GM12878 (cell line): ENCODE measurements at regions not wholly inside any gene's neighbourhood (a gene's known extent, or its start where the extent isn't known, plus 50 kb on each side); places are given as distances from the start of the nearest gene placed in this dataset.

ENCODE experiments used
- ATAC-seq: fragments of 200-7000 bp; cut with Tn5 transposase; 3 replicates; pipeline ENCODE4 v1.9.1; 2020; ENCODE audit warnings: mild to moderate bottlenecking, moderate library complexity
- BruUV-seq: library from RNA; stranded (reverse); fragments of 400-500 nt; replicated peaks from 2 replicates; lab custom pipeline; 2021; lab: Mats Ljungman, UMichigan
- CTCF ChIA-PET: fragments of 300-600 bp; sonication (Branson Sonifier 250); formaldehyde crosslinking; extraction: SDS; loops from one replicate; lab custom pipeline; 2021; ENCODE audit warnings: inconsistent platforms; lab: Yijun Ruan, JAX
- POLR2A ChIA-PET: fragments of 350-600 bp; formaldehyde crosslinking; extraction: SDS; loops from one replicate; lab custom pipeline; 2021; ENCODE audit warnings: inconsistent platforms; lab: Charles Lee
- RAD21 ChIA-PET: fragments of 300-600 bp; sonication (Branson Sonifier 250); formaldehyde crosslinking; loops from one replicate; lab custom pipeline; 2023; ENCODE audit warnings: antibody characterized with exemption; ENCODE audit not compliant: unreplicated experiment; lab: Charles Lee
- SMC1A ChIA-PET: fragments of 300-600 bp; sonication (Branson Sonifier 250); formaldehyde crosslinking; loops from one replicate; lab custom pipeline; 2023; ENCODE audit not compliant: unreplicated experiment, uncharacterized antibody; lab: Charles Lee
- DNase-seq: peaks from one replicate; pipeline ENCODE4 v3.0.0-alpha.2; 2011; ENCODE audit warnings: low read depth, low spot score
- FAIRE-seq: peaks from 3 replicates; lab custom pipeline; 2011; peaks lifted over from hg19 to GRCh38; lab: Jason Lieb, UNC
- H2AFZ ChIP-seq: 2 replicates; pipeline ENCODE4 v1.6.0; 2011; ENCODE audit warnings: low read depth, low read length, control low read depth; ENCODE audit not compliant: control insufficient read depth
- H3K27ac ChIP-seq: 2 replicates; pipeline ENCODE4 v1.5.1; 2011; ENCODE audit warnings: control low read depth; ENCODE audit not compliant: control insufficient read depth, insufficient read depth
- H3K27me3 ChIP-seq, 2 experiments: replicated peaks in 1 of 2; 2 replicates each; pipeline versions ENCODE4 v1.6.0 to v1.6.1; 2011; ENCODE audit warnings: low read length in 1 of 2; ENCODE audit not compliant: control insufficient read depth in 2 of 2, insufficient read depth in 2 of 2
- H3K36me3 ChIP-seq, 2 experiments: 2 replicates each; pipeline ENCODE4 v1.5.1; 2011; ENCODE audit warnings: low read length in 1 of 2; ENCODE audit not compliant: control insufficient read depth in 2 of 2, insufficient read depth in 2 of 2
- H3K4me1 ChIP-seq: 2 replicates; pipeline ENCODE4 v1.6.1; 2011; ENCODE audit warnings: mild to moderate bottlenecking, low read length, moderate library complexity, mixed read lengths; ENCODE audit not compliant: control insufficient read depth, insufficient read depth
- H3K4me2 ChIP-seq: 2 replicates; pipeline ENCODE4 v1.6.0; 2011; ENCODE audit warnings: control low read depth; ENCODE audit not compliant: control insufficient read depth, insufficient read depth
- H3K4me3 ChIP-seq: fragments of 200-600 bp; sonication (generic); 2 replicates; pipeline ENCODE4 v1.5.1; 2016
- H3K79me2 ChIP-seq: 2 replicates; pipeline ENCODE4 v1.6.0; 2011; ENCODE audit warnings: low read length; ENCODE audit not compliant: control insufficient read depth, insufficient read depth
- H3K9ac ChIP-seq: 2 replicates; pipeline ENCODE4 v1.8.0; 2011; ENCODE audit warnings: low read length, control low read depth, mixed read lengths; ENCODE audit not compliant: control insufficient read depth, insufficient read depth
- H3K9me3 ChIP-seq: replicated peaks from 3 replicates; pipeline ENCODE4 v1.5.1; 2011; ENCODE audit warnings: mild to moderate bottlenecking, low read length; ENCODE audit not compliant: control insufficient read depth, insufficient read depth
- H4K20me1 ChIP-seq: 2 replicates; pipeline ENCODE4 v1.6.0; 2011; ENCODE audit not compliant: control insufficient read depth, insufficient read depth
- FOXK2 ChIP-seq: fragments of 450-650 bp; IDR thresholded peaks from 2 replicates; pipeline ENCODE4 v1.6.1; 2017; ENCODE audit warnings: mild to moderate bottlenecking, moderate library complexity
- FOXM1 ChIP-seq: IDR thresholded peaks from 2 replicates; pipeline ENCODE4 v1.6.1; 2012; ENCODE audit warnings: low read depth, mild to moderate bottlenecking, inconsistent platforms, low read length, moderate library complexity
- IKZF1 ChIP-seq: fragments of 450-650 bp; conservative IDR thresholded peaks from 2 replicates; pipeline ENCODE4 v1.6.1; 2017; ENCODE audit warnings: antibody characterized with exemption, mild to moderate bottlenecking
- RELA ChIP-seq: fragments of 450-650 bp; IDR thresholded peaks from 2 replicates; pipeline ENCODE4 v1.8.0; 2014; ENCODE audit warnings: borderline replicate concordance; ENCODE audit not compliant: partially characterized antibody
- YBX1 ChIP-seq: fragments of 450-650 bp; IDR thresholded peaks from 2 replicates; pipeline ENCODE4 v1.6.1; 2016; ENCODE audit warnings: antibody characterized with exemption
- ZSCAN29 ChIP-seq: fragments of 450-650 bp; IDR thresholded peaks from 2 replicates; pipeline ENCODE4 v1.6.1; 2017; ENCODE audit warnings: mild to moderate bottlenecking, moderate library complexity
- WGBS: methylation state at CpG from one replicate; pipeline ENCODE4 v1.1.6; 2016; ENCODE audit warnings: low lambda C conversion rate; ENCODE audit not compliant: insufficient replicate concordance, insufficient coverage; ENCODE audit errors: missing lambda C conversion rate; 5-methylcytosine and 5-hydroxymethylcytosine counted together
- in situ Hi-C: fragments of 300-500 bp; cut with MboI; formaldehyde crosslinking; loops from 9 replicates; pipeline ENCODE4 v1.14.3; 2018; ENCODE audit warnings: mixed read lengths
- intact Hi-C: fragments of 100-400 bp; cut with micrococcal nuclease; formaldehyde crosslinking; loops from one replicate; pipeline ENCODE4 v1.14.2; 2022; ENCODE audit not compliant: unreplicated experiment
- TF ChIP-seq, protein P1 (sequence below): IDR thresholded peaks from 2 replicates; pipeline ENCODE4 v1.6.1; 2012; ENCODE audit warnings: low read depth, low read length, improper control_type of control experiment
- TF ChIP-seq, protein P2 (sequence below): fragments of 150-350 bp; IDR thresholded peaks from 2 replicates; pipeline ENCODE4 v1.6.1; 2014; ENCODE audit warnings: mild to moderate bottlenecking, low read depth, low read length
- TF ChIP-seq, protein P3 (sequence below): fragments of 450-650 bp; IDR thresholded peaks from 2 replicates; pipeline ENCODE4 v1.6.1; 2014; ENCODE audit warnings: mild to moderate bottlenecking
- TF ChIP-seq, protein P4 (sequence below): fragments of 450-650 bp; IDR thresholded peaks from 2 replicates; pipeline ENCODE4 v1.6.1; 2016; ENCODE audit warnings: mild to moderate bottlenecking

DNA sequence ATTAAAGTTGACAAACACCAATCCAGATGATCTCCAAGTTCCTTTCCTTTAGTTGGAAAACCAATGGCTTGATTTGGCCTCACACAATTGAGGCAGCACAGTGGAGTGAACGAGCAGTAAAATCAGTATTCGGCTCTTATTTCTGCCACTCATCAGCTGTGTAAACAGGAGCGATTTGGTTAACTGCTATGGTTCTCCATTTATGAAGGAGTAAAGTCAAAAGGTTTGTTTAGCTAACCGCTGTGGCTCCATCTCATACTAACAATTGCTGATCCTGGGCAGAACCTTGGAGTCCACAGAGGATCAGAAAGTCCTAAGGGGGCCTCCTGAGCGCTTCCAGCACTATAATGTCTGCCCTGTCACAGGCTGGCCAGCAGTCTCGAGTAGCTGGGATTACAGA lies 54.5 kb upstream of the EXOC1L start:
- Histone ChIP-seq H3K4me1 (no peaks in the 10 kb centered on the region), H3K79me2 (no peaks in the 10 kb centered on the region), H2AFZ (no peak overlapping the region), H3K27ac (no peak overlapping the region), H3K36me3 (no peaks in the 10 kb centered on the region), H3K9me3 (no peaks in the 10 kb centered on the region), H3K27me3 (0 out of 4 replicates have a peak, but pooled peaks cover 0 to 3% of the 10 kb centered on the region in 2 experiments), H3K9ac (no peak overlapping the region), H3K4me3 (no peak overlapping the region), H3K4me2 (no peak overlapping the region), H4K20me1 (no peaks in the 10 kb centered on the region)
- 36% methylated on average over 6 of the region's 6 CpGs for WGBS
- ChIA-PET RAD21 (no interaction called here), POLR2A (no interaction called here), CTCF (no interaction called here), SMC1A (interaction anchor here (1.8 kb wide), 1 partner anchor 10 kb away, joined by 7 read pairs; no protein-coding TSS in a partner anchor)
- in situ Hi-C loops, result no loop called here
- ATAC-seq, result no peak
- TF ChIP-seq IKZF1 (no peak), RELA (no peak), FOXM1 (no peak), ZSCAN29 (no peak), FOXK2 (no peak), YBX1 (no peak)
- TF ChIP-seq, protein P1, sequence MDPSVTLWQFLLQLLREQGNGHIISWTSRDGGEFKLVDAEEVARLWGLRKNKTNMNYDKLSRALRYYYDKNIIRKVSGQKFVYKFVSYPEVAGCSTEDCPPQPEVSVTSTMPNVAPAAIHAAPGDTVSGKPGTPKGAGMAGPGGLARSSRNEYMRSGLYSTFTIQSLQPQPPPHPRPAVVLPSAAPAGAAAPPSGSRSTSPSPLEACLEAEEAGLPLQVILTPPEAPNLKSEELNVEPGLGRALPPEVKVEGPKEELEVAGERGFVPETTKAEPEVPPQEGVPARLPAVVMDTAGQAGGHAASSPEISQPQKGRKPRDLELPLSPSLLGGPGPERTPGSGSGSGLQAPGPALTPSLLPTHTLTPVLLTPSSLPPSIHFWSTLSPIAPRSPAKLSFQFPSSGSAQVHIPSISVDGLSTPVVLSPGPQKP, result no peak
- TF ChIP-seq, protein P2, sequence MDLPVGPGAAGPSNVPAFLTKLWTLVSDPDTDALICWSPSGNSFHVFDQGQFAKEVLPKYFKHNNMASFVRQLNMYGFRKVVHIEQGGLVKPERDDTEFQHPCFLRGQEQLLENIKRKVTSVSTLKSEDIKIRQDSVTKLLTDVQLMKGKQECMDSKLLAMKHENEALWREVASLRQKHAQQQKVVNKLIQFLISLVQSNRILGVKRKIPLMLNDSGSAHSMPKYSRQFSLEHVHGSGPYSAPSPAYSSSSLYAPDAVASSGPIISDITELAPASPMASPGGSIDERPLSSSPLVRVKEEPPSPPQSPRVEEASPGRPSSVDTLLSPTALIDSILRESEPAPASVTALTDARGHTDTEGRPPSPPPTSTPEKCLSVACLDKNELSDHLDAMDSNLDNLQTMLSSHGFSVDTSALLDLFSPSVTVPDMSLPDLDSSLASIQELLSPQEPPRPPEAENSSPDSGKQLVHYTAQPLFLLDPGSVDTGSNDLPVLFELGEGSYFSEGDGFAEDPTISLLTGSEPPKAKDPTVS, result no peak
- TF ChIP-seq, protein P3, sequence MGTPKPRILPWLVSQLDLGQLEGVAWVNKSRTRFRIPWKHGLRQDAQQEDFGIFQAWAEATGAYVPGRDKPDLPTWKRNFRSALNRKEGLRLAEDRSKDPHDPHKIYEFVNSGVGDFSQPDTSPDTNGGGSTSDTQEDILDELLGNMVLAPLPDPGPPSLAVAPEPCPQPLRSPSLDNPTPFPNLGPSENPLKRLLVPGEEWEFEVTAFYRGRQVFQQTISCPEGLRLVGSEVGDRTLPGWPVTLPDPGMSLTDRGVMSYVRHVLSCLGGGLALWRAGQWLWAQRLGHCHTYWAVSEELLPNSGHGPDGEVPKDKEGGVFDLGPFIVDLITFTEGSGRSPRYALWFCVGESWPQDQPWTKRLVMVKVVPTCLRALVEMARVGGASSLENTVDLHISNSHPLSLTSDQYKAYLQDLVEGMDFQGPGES, result no peak
- TF ChIP-seq, protein P4, sequence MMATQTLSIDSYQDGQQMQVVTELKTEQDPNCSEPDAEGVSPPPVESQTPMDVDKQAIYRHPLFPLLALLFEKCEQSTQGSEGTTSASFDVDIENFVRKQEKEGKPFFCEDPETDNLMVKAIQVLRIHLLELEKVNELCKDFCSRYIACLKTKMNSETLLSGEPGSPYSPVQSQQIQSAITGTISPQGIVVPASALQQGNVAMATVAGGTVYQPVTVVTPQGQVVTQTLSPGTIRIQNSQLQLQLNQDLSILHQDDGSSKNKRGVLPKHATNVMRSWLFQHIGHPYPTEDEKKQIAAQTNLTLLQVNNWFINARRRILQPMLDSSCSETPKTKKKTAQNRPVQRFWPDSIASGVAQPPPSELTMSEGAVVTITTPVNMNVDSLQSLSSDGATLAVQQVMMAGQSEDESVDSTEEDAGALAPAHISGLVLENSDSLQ, result no peak
- BruUV-seq, result no TSS peak
- no peak for FAIRE-seq
- intact Hi-C loops, result no loop called here
- no peak for DNase-seq
